GM12878 (cell line): ENCODE measurements at regions not wholly inside any gene's neighbourhood (a gene's known extent, or its start where the extent isn't known, plus 50 kb on each side); places are given as distances from the start of the nearest gene placed in this dataset.

Experiments used
- ATAC-seq: fragments of 200-7000 bp; cut with Tn5 transposase; 3 replicates; pipeline ENCODE4 v1.9.1; 2020; ENCODE audit warnings: mild to moderate bottlenecking, moderate library complexity
- BruUV-seq: library from RNA; stranded (reverse); fragments of 400-500 nt; replicated peaks from 2 replicates; lab custom pipeline; 2021; lab: Mats Ljungman, UMichigan
- CTCF ChIA-PET: fragments of 300-600 bp; sonication (Branson Sonifier 250); formaldehyde crosslinking; extraction: SDS; loops from one replicate; lab custom pipeline; 2021; ENCODE audit warnings: inconsistent platforms; lab: Yijun Ruan, JAX
- POLR2A ChIA-PET: fragments of 350-600 bp; formaldehyde crosslinking; extraction: SDS; loops from one replicate; lab custom pipeline; 2021; ENCODE audit warnings: inconsistent platforms; lab: Charles Lee
- RAD21 ChIA-PET: fragments of 300-600 bp; sonication (Branson Sonifier 250); formaldehyde crosslinking; loops from one replicate; lab custom pipeline; 2023; ENCODE audit warnings: antibody characterized with exemption; ENCODE audit not compliant: unreplicated experiment; lab: Charles Lee
- SMC1A ChIA-PET: fragments of 300-600 bp; sonication (Branson Sonifier 250); formaldehyde crosslinking; loops from one replicate; lab custom pipeline; 2023; ENCODE audit not compliant: unreplicated experiment, uncharacterized antibody; lab: Charles Lee
- DNase-seq: peaks from one replicate; pipeline ENCODE4 v3.0.0-alpha.2; 2011; ENCODE audit warnings: low read depth, low spot score
- FAIRE-seq: peaks from 3 replicates; lab custom pipeline; 2011; peaks lifted over from hg19 to GRCh38; lab: Jason Lieb, UNC
- H2AFZ ChIP-seq: 2 replicates; pipeline ENCODE4 v1.6.0; 2011; ENCODE audit warnings: low read depth, low read length, control low read depth; ENCODE audit not compliant: control insufficient read depth
- H3K27ac ChIP-seq: 2 replicates; pipeline ENCODE4 v1.5.1; 2011; ENCODE audit warnings: control low read depth; ENCODE audit not compliant: control insufficient read depth, insufficient read depth
- H3K27me3 ChIP-seq, 2 experiments: replicated peaks in 1 of 2; 2 replicates each; pipeline versions ENCODE4 v1.6.0 to v1.6.1; 2011; ENCODE audit warnings: low read length in 1 of 2; ENCODE audit not compliant: control insufficient read depth in 2 of 2, insufficient read depth in 2 of 2
- H3K36me3 ChIP-seq, 2 experiments: 2 replicates each; pipeline ENCODE4 v1.5.1; 2011; ENCODE audit warnings: low read length in 1 of 2; ENCODE audit not compliant: control insufficient read depth in 2 of 2, insufficient read depth in 2 of 2
- H3K4me1 ChIP-seq: 2 replicates; pipeline ENCODE4 v1.6.1; 2011; ENCODE audit warnings: mild to moderate bottlenecking, low read length, moderate library complexity, mixed read lengths; ENCODE audit not compliant: control insufficient read depth, insufficient read depth
- H3K4me2 ChIP-seq: 2 replicates; pipeline ENCODE4 v1.6.0; 2011; ENCODE audit warnings: control low read depth; ENCODE audit not compliant: control insufficient read depth, insufficient read depth
- H3K4me3 ChIP-seq: fragments of 200-600 bp; sonication (generic); 2 replicates; pipeline ENCODE4 v1.5.1; 2016
- H3K79me2 ChIP-seq: 2 replicates; pipeline ENCODE4 v1.6.0; 2011; ENCODE audit warnings: low read length; ENCODE audit not compliant: control insufficient read depth, insufficient read depth
- H3K9ac ChIP-seq: 2 replicates; pipeline ENCODE4 v1.8.0; 2011; ENCODE audit warnings: low read length, control low read depth, mixed read lengths; ENCODE audit not compliant: control insufficient read depth, insufficient read depth
- H3K9me3 ChIP-seq: replicated peaks from 3 replicates; pipeline ENCODE4 v1.5.1; 2011; ENCODE audit warnings: mild to moderate bottlenecking, low read length; ENCODE audit not compliant: control insufficient read depth, insufficient read depth
- H4K20me1 ChIP-seq: 2 replicates; pipeline ENCODE4 v1.6.0; 2011; ENCODE audit not compliant: control insufficient read depth, insufficient read depth
- ASH2L ChIP-seq: fragments of 300-600, 200-600 bp; sonication (generic); IDR thresholded peaks from 2 replicates; pipeline ENCODE4 v1.6.1; 2017; ENCODE audit warnings: low read depth, mild to moderate bottlenecking, borderline replicate concordance
- ATF2 ChIP-seq: IDR thresholded peaks from 2 replicates; pipeline ENCODE4 v1.6.1; 2012; ENCODE audit warnings: low read length, inconsistent platforms
- ATF3 ChIP-seq: IDR thresholded peaks from 2 replicates; pipeline ENCODE4 v1.6.1; 2011; ENCODE audit warnings: low read depth, mild to moderate bottlenecking, low read length, moderate library complexity, borderline replicate concordance; ENCODE audit errors: extremely low read depth
- GATAD2B ChIP-seq: fragments of 450-650 bp; conservative IDR thresholded peaks from 2 replicates; pipeline ENCODE4 v1.6.1; 2017; ENCODE audit warnings: low read depth, mild to moderate bottlenecking, moderate library complexity
- IRF3 ChIP-seq: fragments of 450-650 bp; IDR thresholded peaks from 2 replicates; pipeline ENCODE4 v1.6.1; 2014; ENCODE audit warnings: mild to moderate bottlenecking
- KDM1A ChIP-seq: fragments of 200-600 bp; sonication (generic); IDR thresholded peaks from 2 replicates; pipeline ENCODE4 v1.6.1; 2016; ENCODE audit warnings: borderline replicate concordance
- NKRF ChIP-seq: fragments of 450-650 bp; conservative IDR thresholded peaks from 2 replicates; pipeline ENCODE4 v1.6.1; 2017; ENCODE audit warnings: mild to moderate bottlenecking, moderate library complexity
- NRF1 ChIP-seq: conservative IDR thresholded peaks from 2 replicates; pipeline ENCODE4 v1.6.1; 2011; ENCODE audit warnings: mild to moderate bottlenecking, low read depth, low read length, improper control_type of control experiment
- PAX8 ChIP-seq: fragments of 450-650 bp; IDR thresholded peaks from 2 replicates; pipeline ENCODE4 v1.6.1; 2017; ENCODE audit warnings: mild to moderate bottlenecking, moderate library complexity
- RAD21 ChIP-seq: IDR thresholded peaks from 2 replicates; pipeline ENCODE4 v1.6.1; 2011; ENCODE audit warnings: mild to moderate bottlenecking, low read depth, low read length, moderate library complexity; ENCODE audit not compliant: insufficient read depth
- SRF ChIP-seq, 2 experiments: IDR thresholded peaks; 2 replicates each; pipeline ENCODE4 v1.6.1; 2011; ENCODE audit warnings: low read depth in 2 of 2, low read length in 2 of 2, mild to moderate bottlenecking in 1 of 2, moderate library complexity in 1 of 2
- TCF3 ChIP-seq: IDR thresholded peaks from 2 replicates; pipeline ENCODE4 v1.6.1; 2012; ENCODE audit warnings: low read depth, mild to moderate bottlenecking, low read length, borderline replicate concordance; ENCODE audit not compliant: insufficient read depth
- WRNIP1 ChIP-seq: IDR thresholded peaks from 2 replicates; pipeline ENCODE4 v1.6.1; 2011; ENCODE audit warnings: low read depth, low read length, improper control_type of control experiment, borderline replicate concordance
- ZBED1 ChIP-seq: IDR thresholded peaks from 2 replicates; pipeline ENCODE4 v1.6.1; 2016; ENCODE audit warnings: borderline replicate concordance
- ZNF217 ChIP-seq: fragments of 450-650 bp; IDR thresholded peaks from 2 replicates; pipeline ENCODE4 v1.6.1; 2017; ENCODE audit warnings: antibody characterized with exemption, mild to moderate bottlenecking
- ZSCAN29 ChIP-seq: fragments of 450-650 bp; IDR thresholded peaks from 2 replicates; pipeline ENCODE4 v1.6.1; 2017; ENCODE audit warnings: mild to moderate bottlenecking, moderate library complexity
- WGBS: methylation state at CpG from one replicate; pipeline ENCODE4 v1.1.6; 2016; ENCODE audit warnings: low lambda C conversion rate; ENCODE audit not compliant: insufficient replicate concordance, insufficient coverage; ENCODE audit errors: missing lambda C conversion rate; 5-methylcytosine and 5-hydroxymethylcytosine counted together
- in situ Hi-C: fragments of 300-500 bp; cut with MboI; formaldehyde crosslinking; loops from 9 replicates; pipeline ENCODE4 v1.14.3; 2018; ENCODE audit warnings: mixed read lengths
- intact Hi-C: fragments of 100-400 bp; cut with micrococcal nuclease; formaldehyde crosslinking; loops from one replicate; pipeline ENCODE4 v1.14.2; 2022; ENCODE audit not compliant: unreplicated experiment
- TF ChIP-seq, protein P1 (sequence below): fragments of 450-650 bp; IDR thresholded peaks from 2 replicates; pipeline ENCODE4 v1.6.1; 2017; ENCODE audit warnings: mild to moderate bottlenecking, moderate library complexity

- WGBS, result 11% methylated on average over 5 of the region's 5 CpGs
- Histone ChIP-seq H4K20me1 (no peaks in the 10 kb centered on the region), H3K9me3 (no peaks in the 10 kb centered on the region), H3K4me1 (no peaks in the 10 kb centered on the region), H3K79me2 (no peaks in the 10 kb centered on the region), H3K27me3 (no peaks in the 10 kb centered on the region), H3K36me3 (no peaks in the 10 kb centered on the region), H2AFZ (no peak overlapping the region), H3K4me3 (no peak overlapping the region), H3K27ac (no peak overlapping the region), H3K9ac (no peak overlapping the region), H3K4me2 (no peak overlapping the region)
- ChIA-PET POLR2A (no interaction called here), SMC1A (interaction anchor here (0.7 kb wide), 1 partner anchor 13 kb away, joined by 3 read pairs; no protein-coding TSS in a partner anchor), CTCF (interaction anchor here (1.1 kb wide), 1 partner anchor 170 kb away, joined by 3 read pairs; no protein-coding TSS in a partner anchor), RAD21 (no interaction called here)
- in situ Hi-C loops (no loop called here), intact Hi-C loops (no loop called here)
- DNase-seq (no peak), FAIRE-seq (no peak), ATAC-seq (no peak)
- no TSS peak for BruUV-seq
- TF ChIP-seq ZNF217 (no peak), SRF (IDR thresholded peaks at IDR 0.05; ENCODE audit: low read depth in 2 of 2, low read length in 2 of 2) (no peak), ZSCAN29 (no peak), ATF2 (no peak), ASH2L (no peak), NKRF (no peak), RAD21 (no peak), IRF3 (no peak), TCF3 (no peak), NRF1 (no peak), PAX8 (no peak), WRNIP1 (no peak), GATAD2B (no peak), ATF3 (no peak), ZBED1 (no peak), KDM1A (no peak)
- TF ChIP-seq, protein P1, sequence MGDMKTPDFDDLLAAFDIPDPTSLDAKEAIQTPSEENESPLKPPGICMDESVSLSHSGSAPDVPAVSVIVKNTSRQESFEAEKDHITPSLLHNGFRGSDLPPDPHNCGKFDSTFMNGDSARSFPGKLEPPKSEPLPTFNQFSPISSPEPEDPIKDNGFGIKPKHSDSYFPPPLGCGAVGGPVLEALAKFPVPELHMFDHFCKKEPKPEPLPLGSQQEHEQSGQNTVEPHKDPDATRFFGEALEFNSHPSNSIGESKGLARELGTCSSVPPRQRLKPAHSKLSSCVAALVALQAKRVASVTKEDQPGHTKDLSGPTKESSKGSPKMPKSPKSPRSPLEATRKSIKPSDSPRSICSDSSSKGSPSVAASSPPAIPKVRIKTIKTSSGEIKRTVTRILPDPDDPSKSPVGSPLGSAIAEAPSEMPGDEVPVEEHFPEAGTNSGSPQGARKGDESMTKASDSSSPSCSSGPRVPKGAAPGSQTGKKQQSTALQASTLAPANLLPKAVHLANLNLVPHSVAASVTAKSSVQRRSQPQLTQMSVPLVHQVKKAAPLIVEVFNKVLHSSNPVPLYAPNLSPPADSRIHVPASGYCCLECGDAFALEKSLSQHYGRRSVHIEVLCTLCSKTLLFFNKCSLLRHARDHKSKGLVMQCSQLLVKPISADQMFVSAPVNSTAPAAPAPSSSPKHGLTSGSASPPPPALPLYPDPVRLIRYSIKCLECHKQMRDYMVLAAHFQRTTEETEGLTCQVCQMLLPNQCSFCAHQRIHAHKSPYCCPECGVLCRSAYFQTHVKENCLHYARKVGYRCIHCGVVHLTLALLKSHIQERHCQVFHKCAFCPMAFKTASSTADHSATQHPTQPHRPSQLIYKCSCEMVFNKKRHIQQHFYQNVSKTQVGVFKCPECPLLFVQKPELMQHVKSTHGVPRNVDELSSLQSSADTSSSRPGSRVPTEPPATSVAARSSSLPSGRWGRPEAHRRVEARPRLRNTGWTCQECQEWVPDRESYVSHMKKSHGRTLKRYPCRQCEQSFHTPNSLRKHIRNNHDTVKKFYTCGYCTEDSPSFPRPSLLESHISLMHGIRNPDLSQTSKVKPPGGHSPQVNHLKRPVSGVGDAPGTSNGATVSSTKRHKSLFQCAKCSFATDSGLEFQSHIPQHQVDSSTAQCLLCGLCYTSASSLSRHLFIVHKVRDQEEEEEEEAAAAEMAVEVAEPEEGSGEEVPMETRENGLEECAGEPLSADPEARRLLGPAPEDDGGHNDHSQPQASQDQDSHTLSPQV, result no peak
These were observed 268.1 kb upstream of the SPTLC3 start for GRCh38 chr20:12740647-12741046.
